SK-N-SH treated with all-trans-retinoic acid at 6 μM for 48 hours (cell line): ENCODE measurements at regions not wholly inside any gene's neighbourhood (a gene's known extent, or its start where the extent isn't known, plus 50 kb on each side); places are given as distances from the start of the nearest gene placed in this dataset.

ENCODE experiments used
- ARNTL ChIP-seq: fragments of 450-650 bp; formaldehyde crosslinking; IDR thresholded peaks from 2 replicates; pipeline ENCODE4 v1.5.0; 2020; ENCODE audit warnings: low read depth, mild to moderate bottlenecking, moderate library complexity, borderline replicate concordance
- ESRRG ChIP-seq: fragments of 250-450 bp; sonication (Bioruptor Pico); IDR thresholded peaks from 2 replicates; pipeline ENCODE4 v1.6.1; 2021; ENCODE audit warnings: mild to moderate bottlenecking
- OSR1 ChIP-seq: fragments of 250-450 bp; sonication (Bioruptor Pico); IDR thresholded peaks from 2 replicates; pipeline ENCODE4 v1.8.0; 2022; ENCODE audit warnings: moderate library complexity, mild to moderate bottlenecking, inconsistent platforms
- ZFP3 ChIP-seq: fragments of 250-450 bp; sonication (Bioruptor Pico); IDR thresholded peaks from 2 replicates; pipeline ENCODE4 v1.5.0; 2020; ENCODE audit warnings: mild to moderate bottlenecking, moderate library complexity
- ZFP30 ChIP-seq: fragments of 450-650 bp; formaldehyde crosslinking; IDR thresholded peaks from 2 replicates; pipeline ENCODE4 v1.5.0; 2022; ENCODE audit warnings: mild to moderate bottlenecking, moderate library complexity
- ZNF70 ChIP-seq: fragments of 450-650 bp; formaldehyde crosslinking; IDR thresholded peaks from 2 replicates; pipeline ENCODE4 v1.5.0; 2020; ENCODE audit warnings: mild to moderate bottlenecking, moderate library complexity
- TF ChIP-seq, protein P1 (sequence below): fragments of 250-450 bp; sonication (Bioruptor Pico); IDR thresholded peaks from 2 replicates; pipeline ENCODE4 v1.8.0; 2020; ENCODE audit warnings: mild to moderate bottlenecking, moderate library complexity, borderline replicate concordance

DNA sequence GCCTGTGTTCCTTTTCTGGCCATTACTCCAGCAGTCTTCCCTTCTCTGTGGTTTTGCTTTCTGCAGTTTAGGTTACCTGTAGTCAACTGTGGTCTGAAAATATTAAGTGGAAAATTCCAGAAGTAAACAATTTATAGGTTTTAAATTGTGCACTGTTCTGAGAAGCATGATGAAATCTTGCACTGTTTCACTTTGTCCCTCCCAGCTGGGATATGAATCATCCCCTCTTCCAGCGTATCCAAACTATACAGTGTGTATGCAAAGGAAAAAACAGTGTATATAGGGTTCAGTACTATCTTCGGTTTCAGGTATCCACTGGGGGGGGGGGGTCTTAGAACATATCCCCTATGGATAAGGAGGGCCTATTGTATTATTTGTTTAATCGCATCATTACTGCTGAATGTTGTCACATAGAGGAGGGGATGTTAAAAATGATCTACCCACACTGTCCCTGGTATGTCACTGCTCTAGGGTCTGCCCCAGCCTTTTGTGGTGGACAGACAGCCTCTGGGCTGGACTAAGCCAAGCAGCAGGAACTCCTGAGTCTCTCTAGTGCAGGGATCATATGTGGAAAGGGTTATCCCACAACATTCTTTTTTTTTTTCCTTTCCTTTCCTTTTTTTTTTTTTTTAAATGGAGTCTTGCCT lies 109.1 kb upstream of the MAX start:
- TF ChIP-seq ARNTL (no peak), ZFP30 (CRISPR knock-in tag) (no peak), ZFP3 (CRISPR knock-in tag) (no peak), OSR1 (no peak), ESRRG (no peak), ZNF70 (CRISPR knock-in tag) (no peak)
- TF ChIP-seq, protein P1, sequence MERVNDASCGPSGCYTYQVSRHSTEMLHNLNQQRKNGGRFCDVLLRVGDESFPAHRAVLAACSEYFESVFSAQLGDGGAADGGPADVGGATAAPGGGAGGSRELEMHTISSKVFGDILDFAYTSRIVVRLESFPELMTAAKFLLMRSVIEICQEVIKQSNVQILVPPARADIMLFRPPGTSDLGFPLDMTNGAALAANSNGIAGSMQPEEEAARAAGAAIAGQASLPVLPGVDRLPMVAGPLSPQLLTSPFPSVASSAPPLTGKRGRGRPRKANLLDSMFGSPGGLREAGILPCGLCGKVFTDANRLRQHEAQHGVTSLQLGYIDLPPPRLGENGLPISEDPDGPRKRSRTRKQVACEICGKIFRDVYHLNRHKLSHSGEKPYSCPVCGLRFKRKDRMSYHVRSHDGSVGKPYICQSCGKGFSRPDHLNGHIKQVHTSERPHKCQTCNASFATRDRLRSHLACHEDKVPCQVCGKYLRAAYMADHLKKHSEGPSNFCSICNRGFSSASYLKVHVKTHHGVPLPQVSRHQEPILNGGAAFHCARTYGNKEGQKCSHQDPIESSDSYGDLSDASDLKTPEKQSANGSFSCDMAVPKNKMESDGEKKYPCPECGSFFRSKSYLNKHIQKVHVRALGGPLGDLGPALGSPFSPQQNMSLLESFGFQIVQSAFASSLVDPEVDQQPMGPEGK = no peak
